ENCODE measurements at regions not wholly inside any gene's neighbourhood (a gene's known extent, or its start where the extent isn't known, plus 50 kb on each side); places are given as distances from the start of the nearest gene placed in this dataset.

DNA sequence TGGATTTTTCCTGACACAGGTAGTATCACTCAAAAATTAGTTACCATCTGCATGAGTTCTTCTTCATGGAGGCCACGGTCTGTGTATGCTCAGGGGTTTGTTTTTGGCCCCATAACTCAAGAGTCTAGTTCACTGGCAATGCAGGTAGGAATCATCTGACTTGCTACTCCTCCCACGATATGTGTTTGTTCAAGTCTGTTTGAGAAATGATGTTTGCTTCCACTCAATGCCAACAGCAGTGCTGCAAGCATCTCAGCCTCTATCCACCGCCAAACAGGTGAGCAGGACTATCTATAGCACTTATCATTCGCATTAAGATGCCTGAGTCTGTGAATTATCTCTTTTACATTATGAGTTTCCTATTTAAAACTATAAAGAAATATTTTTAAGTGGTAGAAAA, 264.8 kb upstream of the PTGER4 start:
- DNase-seq (ENCODE audit: low read depth in 2 of 2): no peak

DNA sequence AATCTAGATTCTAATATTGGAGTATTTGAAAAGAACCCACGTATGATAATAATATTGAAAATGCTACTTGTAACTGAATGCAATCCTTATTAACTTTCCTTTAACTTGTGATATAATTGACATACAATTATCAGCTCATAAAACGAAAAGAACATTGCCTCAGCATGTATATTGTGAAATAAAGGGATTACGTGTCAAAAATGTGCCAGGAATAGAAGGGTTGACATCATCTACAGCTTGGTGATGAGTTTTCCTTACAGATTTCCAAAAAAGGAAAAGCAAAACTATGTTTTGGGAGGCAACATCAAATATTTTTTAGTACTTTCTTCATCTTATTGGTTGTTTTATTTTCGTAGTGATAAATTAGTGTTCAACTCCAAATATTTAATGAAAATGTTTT, 266.0 kb upstream of the PTGER4 start:
- DNase-seq (ENCODE audit: low read depth in 2 of 2): no peak

DNA sequence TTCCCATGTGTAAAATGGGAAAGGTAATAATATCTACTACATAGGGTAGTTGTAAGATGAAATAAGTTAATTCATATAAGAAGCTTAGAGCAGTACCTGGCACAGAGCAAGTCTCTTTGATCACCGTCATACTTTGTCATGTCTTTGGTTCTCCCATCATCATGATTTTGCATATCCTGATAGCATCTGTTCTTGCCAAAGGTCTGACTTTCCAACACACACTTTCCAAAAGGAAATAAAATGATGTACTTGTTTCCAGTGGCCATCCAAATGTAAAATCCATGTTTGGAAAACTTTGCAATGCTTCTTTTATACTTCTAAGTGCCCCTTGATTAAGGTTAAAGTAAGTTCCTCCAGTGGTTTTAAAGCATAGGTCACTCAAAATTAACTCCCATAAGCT, 266.9 kb upstream of the PTGER4 start:
- no peak for DNase-seq (ENCODE audit: low read depth in 2 of 2)

DNA sequence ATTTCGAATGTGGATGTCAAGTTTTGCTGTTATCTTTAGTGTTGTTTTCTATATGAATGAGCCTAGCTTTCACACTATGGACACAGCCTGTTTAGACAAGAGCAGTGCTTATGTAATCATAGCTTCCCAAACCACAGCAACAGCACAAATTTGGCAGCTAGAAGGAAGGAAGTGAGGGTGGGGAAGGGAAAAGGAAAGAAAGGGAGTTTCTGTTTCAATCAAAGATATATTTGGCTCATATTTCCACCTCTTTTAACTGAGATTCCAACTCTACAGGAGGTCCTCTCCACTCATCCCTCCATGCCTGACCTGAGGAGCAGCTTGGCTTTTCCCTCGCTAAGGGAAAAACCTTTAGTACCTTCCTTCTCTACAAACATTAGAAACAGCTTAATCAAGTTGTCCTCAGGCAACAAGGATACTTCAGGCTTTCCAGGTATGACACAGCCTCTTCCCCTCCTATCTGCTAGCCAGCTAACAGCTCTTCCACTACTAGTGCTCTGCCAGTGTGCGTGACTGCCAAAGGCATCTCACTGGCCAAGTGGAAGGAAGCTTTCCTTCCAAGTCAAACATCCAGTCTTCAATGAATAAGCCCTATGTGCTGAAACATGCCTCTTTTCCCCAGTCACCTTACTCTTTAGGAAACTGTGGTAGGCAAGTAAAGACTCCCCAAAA, 268.6 kb upstream of the PTGER4 start:
- no peak for DNase-seq (ENCODE audit: low read depth in 2 of 2)

DNA sequence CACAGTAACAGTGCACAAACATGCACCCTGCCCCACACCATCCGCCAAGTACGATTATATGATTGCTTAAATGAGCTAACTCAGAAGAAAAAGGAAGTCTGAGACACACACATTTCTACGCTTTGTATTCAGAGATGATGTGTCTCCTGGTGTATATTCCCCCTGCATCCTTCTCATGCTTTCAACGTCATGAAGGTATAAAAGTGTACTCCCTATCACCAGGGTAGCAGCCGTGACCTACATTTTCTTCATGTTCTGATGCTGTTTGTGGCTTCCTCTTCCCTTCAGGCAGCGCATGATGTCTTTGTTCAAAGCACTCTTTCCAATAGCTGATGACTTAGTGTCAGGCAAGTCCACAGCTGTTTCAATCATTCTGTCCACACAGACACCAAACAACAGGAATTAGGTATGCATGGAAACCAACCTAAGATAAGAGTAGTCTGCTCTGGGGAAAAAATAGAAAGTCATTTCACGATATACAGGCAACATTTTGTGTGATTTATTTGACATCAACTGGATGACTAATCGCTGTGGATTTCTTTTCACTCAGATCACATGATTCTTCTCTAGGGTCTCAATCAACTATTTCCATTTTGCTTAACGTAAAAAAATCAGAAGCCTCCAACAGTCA, 269.4 kb upstream of the PTGER4 start:
- peak in 1 of 2 donors; percentile 60 for DNase-seq (ENCODE audit: low read depth in 2 of 2)

DNA sequence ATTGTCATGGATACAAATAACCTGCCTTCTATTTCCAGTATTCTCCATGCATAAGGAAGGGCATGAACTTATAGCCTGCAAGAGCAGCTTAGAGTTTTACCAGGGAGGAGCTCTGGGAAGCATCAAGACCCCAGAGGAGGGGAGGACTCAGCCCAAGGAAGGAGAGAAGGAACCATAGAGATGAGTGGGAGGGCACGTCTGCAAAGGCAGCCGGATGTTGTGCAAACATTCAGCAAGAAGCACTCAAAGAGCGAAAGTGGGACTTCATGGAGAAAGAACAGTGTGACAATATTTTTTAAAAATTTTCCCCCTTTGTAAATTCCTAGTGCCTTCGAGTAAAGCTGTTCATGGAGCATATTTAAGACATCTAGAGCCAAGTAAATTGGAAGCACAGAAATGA, 270.1 kb upstream of the PTGER4 start:
- no peak for DNase-seq (ENCODE audit: low read depth in 2 of 2)

DNA sequence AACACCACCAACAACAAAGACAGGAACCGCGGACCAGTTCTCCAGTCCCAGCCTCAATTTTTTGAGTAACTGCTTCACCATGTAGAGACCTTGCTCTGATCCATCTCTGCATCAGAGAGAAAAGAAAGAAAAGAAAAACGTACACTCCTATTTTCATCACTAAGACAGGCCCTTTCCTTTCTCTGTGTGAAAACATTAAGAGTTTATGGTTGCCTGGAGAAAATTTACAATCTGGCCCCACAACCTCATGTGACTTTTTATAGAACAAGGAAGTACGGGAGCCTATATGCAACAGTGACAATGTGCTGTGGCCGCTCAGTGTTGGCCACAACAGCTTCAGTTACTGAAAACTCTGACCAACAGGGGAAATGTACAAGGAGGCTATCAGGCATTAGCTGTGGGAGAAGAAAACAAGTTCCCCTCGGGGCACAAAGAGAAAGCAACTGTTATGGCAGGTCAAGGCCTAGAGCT, 272.9 kb upstream of the PTGER4 start:
- no peak for DNase-seq (ENCODE audit: low read depth in 2 of 2)

DNA sequence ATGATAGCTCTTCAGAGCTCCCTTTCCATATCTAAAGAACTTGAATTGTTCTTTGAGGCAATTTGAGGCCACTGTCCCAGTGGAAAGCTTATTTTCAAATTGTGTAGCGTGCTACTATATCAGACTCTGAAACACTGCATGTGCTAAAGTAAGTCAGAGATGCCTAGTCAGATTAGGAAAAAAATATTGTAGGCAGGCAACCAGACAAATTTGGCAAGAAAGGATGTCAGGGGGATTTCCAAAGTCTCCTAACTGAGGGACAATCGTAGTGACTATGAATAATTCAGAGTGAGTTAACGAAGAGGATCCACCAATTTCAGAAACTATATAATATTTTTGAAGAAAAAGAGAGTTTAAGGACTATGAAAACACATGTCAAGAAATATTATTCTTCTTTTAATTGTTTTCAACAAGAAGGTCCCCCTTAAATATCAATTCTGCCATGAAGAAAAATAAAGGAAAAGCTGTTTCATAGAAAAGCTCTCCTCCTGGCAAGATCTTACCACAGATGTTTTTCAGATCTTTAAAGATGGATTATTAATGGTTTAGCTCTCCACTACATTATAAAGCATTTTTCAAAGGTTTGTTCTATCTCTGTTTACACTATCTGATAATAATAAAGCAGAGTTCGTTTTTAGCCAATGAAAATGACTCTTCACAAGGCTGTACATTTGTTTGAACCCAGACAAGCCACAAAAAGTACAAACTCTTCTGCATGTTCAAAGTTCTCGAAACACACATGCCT, 273.5 kb upstream of the PTGER4 start:
- no peak for DNase-seq (ENCODE audit: low read depth in 2 of 2)

DNA sequence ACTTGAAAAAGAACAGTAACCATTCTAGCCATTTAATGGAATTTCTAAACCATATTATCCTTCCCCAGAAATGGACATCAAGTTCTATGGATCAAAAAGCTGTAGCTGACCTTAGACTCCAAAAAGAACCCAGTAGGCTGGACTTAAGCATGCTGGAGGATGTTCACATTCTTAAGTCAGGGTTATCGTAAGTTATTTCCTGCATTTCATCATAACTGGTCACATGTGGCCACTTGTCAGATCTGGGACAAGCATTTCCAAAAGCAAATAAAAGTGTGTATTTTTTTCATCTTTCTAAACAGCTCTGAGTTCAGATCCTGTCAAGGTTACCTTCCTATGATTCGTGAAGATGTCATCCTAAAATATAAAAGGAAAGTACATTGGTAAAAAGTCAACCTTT, 274.5 kb upstream of the PTGER4 start:
- DNase-seq (ENCODE audit: low read depth in 2 of 2): no peak

DNA sequence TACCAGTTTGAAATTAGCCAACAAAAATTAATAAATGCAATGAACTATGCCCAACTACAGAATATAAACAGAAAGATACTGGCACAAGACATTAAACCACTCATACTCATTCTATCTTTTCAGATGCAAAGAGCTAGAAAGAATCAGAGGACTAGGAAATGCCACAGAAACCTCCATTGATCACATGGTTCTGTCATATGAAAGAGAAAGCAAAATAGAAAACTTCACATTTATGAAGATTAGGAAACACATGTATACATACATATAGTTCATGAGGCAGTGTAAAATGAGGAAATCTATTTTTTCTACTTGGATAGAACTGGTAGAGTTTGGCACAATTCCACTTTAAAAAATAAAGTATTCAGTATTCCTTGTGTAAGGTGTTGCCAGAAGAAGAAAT, 275.1 kb upstream of the PTGER4 start:
- no peak for DNase-seq (ENCODE audit: low read depth in 2 of 2)

DNA sequence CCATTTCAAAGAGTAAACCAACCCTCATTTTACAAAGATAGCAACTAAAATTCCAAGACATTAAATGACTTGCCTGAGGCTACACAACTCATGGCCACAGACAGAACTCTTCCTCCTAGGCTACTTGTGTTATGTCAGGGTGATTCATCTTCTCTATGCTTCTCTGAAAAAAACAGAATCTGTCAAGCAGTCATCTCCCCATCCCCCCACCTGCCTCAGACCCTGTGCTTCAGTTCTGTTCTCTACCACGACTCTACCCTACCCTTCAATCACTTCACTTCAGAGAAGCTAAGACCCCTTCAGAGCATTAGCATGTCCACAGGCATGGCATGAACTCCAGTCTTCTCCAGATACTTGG, 277.7 kb upstream of the PTGER4 start:
- DNase-seq (ENCODE audit: low read depth in 2 of 2): peak in 1 of 2 donors; percentile 56

DNA sequence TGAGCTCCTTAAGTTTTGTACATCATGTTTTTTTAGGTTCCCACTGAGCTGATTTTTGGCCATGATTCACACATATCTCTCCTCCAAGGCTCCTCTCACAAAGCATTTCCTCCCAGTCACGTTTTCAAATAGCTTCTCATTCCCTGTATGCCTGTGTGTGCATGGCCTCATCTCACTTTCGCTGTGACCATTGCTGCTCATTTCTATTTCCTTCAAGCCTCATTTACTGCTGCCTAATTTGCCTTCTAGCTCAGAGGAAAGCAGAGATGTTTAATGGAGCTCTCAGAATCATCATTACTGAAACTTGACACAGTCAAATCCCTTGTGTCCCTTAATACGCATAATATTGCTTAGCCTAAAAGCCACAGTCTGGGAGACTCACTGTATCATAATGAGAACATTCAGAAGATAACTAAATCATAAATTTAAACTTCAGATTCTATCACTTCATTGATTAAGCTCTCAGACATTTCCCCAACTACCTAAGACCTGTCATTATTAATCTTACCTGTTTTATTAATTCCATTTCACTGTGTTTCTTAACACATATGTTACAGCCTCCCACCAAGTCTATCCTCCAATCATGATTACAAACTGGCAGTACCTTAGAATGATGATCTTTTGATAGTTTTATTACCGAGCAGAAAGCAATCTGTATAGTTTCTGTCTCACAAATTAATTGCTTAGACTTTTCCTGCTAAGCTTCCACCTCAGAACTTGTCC, 278.3 kb upstream of the PTGER4 start:
- no peak for DNase-seq (ENCODE audit: low read depth in 2 of 2)

DNA sequence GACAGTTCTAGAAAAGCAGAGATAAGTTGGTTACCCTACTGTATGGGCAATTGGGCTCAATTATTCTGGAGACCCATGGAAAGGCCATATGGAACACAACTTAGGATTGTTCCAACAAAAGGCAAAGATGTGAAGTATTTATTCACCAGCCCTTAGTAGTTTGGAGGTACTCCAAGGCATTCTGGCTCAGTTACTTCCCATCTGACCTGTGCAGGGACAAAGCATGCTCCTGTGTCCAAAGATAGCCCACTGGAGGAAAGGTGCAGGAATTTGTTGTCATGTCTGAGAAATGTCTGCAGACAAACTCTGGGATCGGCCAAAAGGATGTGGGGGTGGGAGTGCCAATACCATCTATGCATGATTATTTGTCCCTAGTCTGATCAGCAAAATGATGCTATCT, 279.5 kb upstream of the PTGER4 start:
- no peak for DNase-seq (ENCODE audit: low read depth in 2 of 2)

DNA sequence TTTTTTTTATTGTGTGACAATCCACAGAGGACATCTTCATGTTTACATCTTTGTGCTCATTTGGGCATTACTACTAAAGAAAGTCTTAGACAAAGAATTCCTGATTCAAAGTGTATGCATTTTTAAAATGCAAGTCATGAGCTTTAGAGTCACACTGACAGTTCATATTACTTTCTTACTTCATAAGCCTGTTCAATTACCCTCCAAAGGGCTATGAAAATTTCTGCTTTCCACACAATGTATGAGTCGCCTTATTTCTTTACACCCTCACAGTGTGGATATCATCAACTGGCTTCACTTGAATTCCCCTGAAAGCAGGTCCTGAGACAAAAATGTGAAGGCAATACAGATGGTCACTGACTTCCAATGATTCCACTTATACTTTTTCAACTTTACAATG, 280.4 kb upstream of the PTGER4 start:
- DNase-seq (ENCODE audit: low read depth in 2 of 2): no peak

DNA sequence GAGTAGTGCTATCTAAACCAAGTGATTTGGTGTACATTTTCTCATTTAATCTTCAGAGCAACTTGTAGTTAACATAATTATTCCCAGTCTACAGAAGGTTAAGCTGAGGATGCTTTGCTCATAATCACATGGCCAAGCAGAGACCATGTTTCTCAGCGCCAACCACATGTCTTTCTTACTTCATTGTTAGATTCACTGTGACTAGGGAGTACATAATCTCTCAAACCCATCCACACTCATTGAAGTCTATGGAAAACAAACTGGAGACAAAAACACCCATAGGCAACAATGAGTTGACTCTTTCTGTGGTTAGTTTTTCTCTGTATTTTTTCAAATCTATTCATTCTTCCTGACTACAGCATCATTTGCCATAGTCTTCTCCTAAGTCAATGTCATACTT, 281.7 kb upstream of the PTGER4 start:
- DNase-seq (ENCODE audit: low read depth in 2 of 2): no peak

DNA sequence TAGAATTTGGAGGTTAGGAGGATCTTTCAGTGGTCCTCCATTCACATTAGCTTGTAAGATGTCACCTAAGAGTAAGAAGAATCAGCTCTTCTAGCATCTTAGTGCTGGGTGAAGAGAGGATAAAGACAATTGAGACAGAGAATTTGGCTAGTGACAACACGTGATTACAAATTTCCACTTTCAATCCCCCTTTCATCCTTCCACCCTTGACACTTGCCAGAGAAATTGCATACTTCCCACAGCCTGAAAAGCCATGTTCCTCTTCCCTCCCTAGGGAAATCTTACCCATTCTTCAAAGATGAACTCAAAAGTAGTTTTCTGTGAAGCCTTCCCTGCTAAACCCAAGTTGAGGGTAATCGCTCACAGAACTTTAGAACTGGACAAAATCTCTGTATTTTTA, 282.6 kb upstream of the PTGER4 start:
- DNase-seq (ENCODE audit: low read depth in 2 of 2): no peak

DNA sequence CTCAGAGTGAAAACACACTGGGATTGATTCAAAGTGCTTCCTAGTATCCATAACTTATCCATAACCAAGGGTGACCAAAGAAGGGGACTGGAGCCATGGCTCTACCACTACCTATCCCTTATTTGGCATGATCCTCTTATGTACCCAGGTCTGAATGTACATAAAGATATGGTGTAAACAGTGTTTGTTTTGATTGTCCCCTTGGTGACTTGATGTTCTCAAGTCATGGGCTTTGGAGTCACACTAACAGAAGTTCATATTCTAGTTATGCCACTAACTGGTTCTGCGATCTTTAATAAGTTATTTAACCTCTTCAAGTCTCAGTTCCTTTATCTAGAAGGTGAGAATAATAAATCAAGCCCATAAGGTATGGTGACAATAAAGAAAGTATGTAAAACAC, 283.4 kb upstream of the PTGER4 start:
- DNase-seq (ENCODE audit: low read depth in 2 of 2): no peak

DNA sequence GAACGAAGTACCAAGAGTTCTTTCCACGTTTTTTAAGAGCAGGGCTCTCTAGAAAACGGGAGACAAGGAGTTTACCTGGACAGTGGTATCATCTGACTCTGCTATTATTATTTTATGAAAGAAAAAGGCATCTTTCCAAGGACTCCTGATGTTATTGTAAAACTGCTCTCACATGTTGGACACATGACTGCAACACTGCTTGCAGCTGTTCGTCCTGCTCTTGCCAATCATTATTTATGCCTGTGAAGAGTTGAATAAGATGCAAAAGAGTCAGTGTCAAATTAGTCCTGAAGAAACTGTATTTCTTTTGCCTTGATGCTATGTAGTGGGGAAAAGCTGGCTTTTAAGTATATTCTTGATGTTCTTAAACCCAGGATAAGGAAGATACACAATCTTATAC, 284.5 kb upstream of the PTGER4 start:
- DNase-seq (ENCODE audit: low read depth in 2 of 2): no peak

DNA sequence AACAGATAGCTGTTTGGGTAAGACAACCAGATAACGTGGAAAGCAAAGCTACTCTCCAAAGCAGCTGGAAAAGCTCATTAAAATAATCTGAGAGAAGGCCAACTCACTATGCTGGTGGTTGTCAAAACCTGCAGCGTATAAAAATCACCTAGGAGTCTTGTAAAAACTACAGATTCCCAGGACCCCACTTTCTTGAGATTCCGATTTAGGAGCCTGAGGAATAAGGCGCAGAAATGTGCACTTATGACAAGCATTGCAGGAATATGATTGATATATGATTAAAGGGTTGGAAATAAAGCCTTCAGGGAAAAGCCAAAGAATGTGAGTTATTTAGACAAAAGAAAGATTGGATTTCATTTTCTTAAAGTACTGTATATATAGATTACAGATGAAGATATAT, 285.0 kb upstream of the PTGER4 start:
- no peak for DNase-seq (ENCODE audit: low read depth in 2 of 2)

DNA sequence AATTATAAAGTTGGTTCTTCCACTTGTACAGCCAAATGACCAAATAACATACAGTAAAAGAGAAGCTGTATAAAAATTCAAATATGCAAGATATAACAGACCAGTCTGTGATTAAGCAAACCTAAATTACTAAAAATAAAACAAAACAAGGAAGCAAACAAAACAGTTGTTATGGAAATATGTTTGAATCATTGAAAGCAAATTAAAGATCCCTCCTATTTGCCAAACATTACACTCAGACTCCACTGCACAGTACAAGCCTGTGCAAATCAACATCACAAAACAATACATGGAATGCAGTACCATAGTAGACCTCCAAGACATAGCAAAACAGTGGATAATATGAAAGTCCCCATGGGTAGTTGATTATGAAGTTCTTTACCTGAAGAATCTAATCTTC, 288.1 kb upstream of the PTGER4 start:
- no peak for DNase-seq (ENCODE audit: low read depth in 2 of 2)

DNA sequence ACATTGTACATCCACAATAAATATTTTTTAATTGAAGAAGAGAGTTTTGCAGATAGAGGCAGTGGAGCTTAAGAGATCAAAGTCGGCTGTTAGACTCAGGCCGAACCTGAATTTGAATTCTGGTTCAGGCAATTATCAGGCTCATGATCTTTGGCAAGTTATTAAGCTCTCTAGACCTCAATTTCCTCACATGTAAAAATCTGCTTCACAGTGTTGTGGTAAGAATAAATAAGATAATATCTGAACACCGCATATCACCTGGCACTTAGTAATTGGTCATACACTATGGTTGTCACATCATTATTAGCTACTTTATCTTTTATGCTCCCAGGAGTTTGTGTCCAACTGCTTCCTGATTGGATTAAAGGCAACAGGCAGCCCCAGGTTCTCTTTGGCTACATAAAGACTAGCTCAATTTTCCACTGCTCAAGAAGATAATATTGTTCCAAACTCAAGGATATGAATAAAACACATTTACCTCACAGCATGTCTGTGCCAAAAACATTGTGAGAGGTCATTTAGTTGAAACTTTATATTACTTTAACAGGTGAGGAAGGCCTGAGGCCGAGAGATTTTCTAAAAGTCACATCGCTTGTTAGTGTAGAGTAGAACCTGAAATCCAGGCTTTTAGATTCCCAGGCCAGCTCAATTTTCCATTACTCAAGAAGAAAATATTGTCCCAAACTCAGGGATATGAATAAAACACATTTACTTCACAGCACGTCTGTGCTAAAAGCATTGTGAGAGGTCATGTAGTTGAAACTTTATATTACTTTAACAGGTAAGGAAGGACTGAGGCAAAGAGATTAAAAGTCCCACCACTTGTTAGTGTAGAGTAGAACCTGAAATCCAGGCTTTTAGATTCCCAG, 289.2 kb upstream of the PTGER4 start:
- DNase-seq (ENCODE audit: low read depth in 2 of 2): no peak

DNA sequence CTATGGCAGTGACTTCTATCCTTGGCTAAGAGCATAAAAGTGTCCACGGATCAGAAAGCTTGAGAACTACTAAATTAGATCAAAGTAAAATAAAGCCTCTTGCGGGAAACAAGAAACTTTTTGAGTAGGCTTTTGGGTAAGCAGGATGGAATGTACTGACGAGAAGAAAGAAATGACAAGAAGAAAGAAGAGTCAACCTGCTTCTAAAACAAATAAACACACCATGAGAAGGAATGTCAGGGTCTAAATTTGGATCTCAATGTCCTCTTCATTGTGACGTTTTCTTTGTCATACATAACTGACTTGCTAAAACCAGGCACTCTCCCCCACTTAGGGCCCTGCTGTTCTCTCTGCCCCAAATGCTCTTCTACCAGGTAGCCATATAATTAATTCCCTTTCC, 290.1 kb upstream of the PTGER4 start:
- DNase-seq (ENCODE audit: low read depth in 2 of 2): no peak
